Right ventricle myocardium inferior (tissue), 1 donor: ENCODE measurements at regions not wholly inside any gene's neighbourhood (a gene's known extent, or its start where the extent isn't known, plus 50 kb on each side); places are given as distances from the start of the nearest gene placed in this dataset.
A peak's percentile ranks its signal among the peaks of the same experiment; 100 is the strongest.

Experiments used
- ATAC-seq: fragments of 200-7000 bp; cut with Tn5 transposase; one replicate; pipeline ENCODE4 v1.9.1; 2020; ENCODE audit warnings: mild to moderate bottlenecking, moderate library complexity
- DNase-seq: peaks from one replicate; pipeline ENCODE4 v3.0.0; 2021; ENCODE audit errors: missing footprints
- intact Hi-C: fragments of 100-400 bp; cut with DNase I; formaldehyde crosslinking; loops from one replicate; pipeline ENCODE4 v1.11.0; 2022
- donor health status: DM: no; HTN: yes; CAD: no; lungs with severe emphysema.

- ATAC-seq: no peak
- intact Hi-C loops: no loop called here
These were observed 208.5 kb downstream of the SH3BP4 start for GRCh38 chr2:235160281-235160810.

GRCh38 chr2:235161565-235161964 is 209.7 kb downstream of the SH3BP4 start:
- no peak for ATAC-seq
- intact Hi-C loops: no loop called here

More at GRCh38 chr2:235160281-235160810, 208.5 kb downstream of the SH3BP4 start:
- no peak for DNase-seq

DNA sequence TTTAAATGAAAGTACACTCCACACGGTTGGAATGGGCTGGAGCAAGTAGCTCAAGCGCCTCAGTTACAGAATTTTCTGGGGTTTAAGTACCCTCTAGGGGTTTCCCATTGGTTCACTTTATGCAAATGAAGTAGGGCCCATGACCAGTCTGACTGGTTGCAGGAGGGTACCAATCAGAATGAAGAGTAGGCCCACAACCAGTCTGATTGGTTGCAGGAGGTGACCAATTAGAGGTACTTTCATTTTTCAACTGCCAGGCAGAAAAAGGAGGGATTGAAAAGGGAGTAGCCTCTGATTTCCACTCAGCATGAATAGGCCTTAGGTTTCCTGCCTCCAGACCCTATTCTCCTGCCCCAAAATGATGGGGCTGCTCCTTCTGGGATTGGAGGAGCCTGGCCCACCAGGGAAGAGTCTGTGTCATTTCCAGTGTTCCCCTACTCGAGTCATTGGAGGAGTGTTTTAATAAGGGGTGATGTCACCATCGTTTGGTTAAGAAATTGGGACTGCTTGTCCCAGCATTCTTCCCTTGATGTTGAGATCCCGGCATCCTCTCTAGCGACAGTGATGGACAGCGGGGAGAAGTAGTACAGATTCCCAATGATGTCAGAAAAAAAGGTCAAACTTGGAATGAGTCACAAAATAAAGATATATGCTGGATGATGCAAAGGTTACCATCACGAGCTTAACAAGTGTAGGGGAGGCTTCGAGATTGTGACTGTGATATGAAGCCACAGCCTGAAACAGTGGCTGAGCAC is 210.4 kb downstream of the SH3BP4 start:
- intact Hi-C loops: no loop called here
- ATAC-seq (no peak), DNase-seq (no peak)

More at GRCh38 chr2:235161565-235161964, 209.7 kb downstream of the SH3BP4 start:
- no peak for DNase-seq

DNA sequence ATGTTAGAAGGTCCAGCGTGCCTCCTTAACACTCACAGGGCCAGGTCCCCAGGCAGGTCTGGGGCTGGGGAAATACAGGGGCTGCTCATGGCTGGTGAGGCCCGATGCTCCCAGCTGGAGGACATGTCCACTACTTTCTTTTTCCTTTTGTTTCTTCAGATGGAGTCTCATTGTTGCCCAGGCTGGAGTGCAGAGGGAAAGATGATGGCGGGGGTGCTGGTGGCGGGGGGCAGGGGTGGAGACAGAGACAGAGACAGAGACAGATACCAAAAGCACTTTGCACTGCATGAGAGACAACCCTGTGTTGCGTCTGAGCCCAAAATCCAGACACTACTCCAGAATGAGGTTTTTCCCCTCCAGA is 211.0 kb downstream of the SH3BP4 start:
- DNase-seq (no peak), ATAC-seq (no peak)
- intact Hi-C loops: no loop called here

DNA sequence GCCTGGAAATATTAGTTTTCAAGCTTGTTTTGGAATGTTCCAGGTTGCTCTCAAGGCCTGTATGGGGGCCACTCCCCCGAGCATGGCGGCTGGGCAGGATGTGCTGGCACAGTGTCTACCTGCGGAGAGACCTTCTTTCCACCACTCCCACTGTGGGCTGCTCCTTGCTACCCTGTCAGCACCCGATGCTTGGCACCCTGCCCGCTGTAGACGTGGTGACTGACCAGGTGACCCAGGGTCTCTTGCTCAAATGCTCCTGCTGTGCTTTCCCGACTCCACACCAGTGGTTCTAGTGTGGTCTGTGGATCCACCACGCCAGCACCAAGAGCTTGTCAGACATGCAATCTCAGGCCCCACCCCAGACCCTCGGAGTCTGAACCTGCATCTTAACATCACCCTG is 213.3 kb downstream of the SH3BP4 start:
- ATAC-seq: no peak
- no peak for DNase-seq

GRCh38 chr2:235165631-235166030 is 213.8 kb downstream of the SH3BP4 start:
- ATAC-seq (no peak), DNase-seq (no peak)
- intact Hi-C loops: no loop called here

More for the DNA sequence above, 213.3 kb downstream of the SH3BP4 start:
- intact Hi-C loops: no loop called here

DNA sequence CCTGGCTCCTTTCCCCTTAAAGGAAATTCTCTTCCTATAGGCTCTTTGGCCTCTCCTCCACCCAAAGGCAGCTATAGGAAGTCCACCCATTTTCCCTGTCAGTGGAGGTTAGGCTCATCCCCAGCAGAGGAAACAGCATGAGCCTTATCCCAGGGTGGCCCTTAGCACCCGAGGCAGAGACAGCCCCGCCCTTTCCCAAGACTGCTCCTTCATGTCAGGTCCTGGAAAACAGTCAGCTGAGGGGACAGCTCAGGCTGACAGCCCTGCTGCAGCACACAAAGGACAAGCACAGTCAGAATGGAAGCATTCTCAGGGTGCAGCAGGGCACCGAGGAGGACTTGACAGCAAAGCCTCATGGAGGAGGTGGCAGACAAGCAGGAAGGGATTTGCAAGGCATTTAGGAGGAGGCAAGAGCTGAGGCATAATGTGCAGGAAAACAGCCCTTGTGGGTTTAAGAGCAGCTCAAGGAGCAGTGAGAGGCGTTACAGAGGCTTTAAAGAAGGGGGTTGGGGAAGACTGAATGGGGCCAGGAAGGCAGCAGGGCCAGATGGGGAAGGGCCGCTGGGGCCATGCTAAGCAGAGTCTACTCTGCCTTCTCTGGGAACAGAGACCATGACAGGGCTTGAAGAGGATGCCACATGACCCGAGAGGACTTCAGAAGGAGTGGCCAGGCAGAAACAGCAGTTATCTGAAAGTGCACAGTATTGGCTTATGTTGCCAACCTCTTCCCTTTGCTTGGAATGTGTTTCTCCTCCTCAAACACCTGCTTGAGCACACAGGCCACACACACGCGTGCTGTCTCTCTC is 216.6 kb downstream of the SH3BP4 start:
- DNase-seq: no peak
- ATAC-seq: no peak
- intact Hi-C loops: no loop called here

DNA sequence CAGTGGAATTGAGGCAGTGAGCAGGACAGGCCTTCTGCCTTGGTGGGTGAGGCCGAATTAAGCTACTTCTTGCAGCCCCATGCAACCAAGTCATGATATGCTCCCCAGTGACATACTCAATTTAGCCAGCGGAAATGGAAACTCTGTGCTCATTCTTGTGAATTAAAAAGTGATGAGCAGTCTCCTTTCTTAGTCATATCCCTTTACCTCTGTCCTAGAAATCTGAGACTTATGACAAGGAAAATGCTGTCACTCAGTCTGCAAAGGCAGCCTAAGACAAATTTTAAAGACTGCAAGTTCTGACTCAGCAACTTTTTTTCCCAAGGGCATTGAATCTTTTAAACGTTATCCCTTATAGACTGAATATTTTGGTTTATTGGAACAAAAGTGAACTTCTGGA is 218.2 kb downstream of the SH3BP4 start:
- intact Hi-C loops: no loop called here
- DNase-seq (no peak), ATAC-seq (no peak)

GRCh38 chr2:235170536-235171521 is 219.0 kb downstream of the SH3BP4 start:
- intact Hi-C loops: no loop called here
- DNase-seq (no peak), ATAC-seq (peak; percentile 52)

DNA sequence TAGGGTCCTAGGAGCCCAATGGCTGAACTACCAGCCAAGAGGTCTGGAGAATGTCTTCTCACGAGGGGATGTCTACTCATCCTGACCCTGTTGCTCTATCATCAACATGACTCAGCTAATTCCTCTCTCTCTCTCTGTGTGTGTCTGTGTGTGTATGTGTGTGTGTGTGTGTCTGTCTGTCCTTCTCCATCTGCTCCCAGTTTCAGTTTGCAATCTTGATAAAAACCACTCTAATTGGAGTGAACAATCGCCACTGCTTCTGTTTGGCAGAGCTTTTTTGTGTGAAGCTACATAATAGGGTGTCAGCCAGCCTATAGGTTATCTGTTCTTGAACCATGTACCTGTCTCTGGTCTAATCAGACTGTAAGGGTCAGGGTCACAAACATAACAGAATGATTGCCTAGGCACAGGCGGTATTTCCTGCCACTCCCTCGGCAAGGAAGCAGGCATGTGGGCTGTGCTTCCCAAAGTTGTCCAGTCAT is 219.8 kb downstream of the SH3BP4 start:
- no peak for DNase-seq
- intact Hi-C loops: no loop called here
- ATAC-seq: no peak

DNA sequence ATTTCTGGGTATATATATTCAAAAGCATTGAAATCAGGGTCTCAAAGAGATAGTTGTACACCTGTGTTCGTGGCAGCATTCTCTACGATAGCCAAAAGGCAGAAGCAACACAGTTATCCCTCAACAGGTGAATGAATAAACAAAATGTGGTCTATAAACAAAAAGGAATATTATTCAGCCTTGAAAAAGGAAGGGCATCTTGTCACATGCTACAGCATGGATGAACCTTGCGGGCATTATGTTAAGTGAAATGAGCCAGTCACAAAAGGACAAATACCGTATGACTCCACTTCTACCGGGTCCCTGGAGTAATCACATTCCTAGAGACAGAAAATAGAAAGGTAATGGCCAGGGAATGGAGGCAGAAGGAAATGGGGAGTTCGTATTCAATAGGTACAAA is 228.8 kb downstream of the SH3BP4 start:
- intact Hi-C loops: no loop called here
- no peak for ATAC-seq
- no peak for DNase-seq

GRCh38 chr2:235183786-235184185 is 232.0 kb downstream of the SH3BP4 start:
- ATAC-seq: no peak
- DNase-seq: no peak
- intact Hi-C loops: no loop called here

- intact Hi-C loops: no loop called here
- ATAC-seq: no peak
These were observed 236.0 kb downstream of the SH3BP4 start for GRCh38 chr2:235187806-235188205.

GRCh38 chr2:235191486-235191885 is 239.7 kb downstream of the SH3BP4 start:
- intact Hi-C loops: no loop called here
- ATAC-seq (no peak), DNase-seq (no peak)

More at GRCh38 chr2:235187806-235188205, 236.0 kb downstream of the SH3BP4 start:
- DNase-seq: no peak

DNA sequence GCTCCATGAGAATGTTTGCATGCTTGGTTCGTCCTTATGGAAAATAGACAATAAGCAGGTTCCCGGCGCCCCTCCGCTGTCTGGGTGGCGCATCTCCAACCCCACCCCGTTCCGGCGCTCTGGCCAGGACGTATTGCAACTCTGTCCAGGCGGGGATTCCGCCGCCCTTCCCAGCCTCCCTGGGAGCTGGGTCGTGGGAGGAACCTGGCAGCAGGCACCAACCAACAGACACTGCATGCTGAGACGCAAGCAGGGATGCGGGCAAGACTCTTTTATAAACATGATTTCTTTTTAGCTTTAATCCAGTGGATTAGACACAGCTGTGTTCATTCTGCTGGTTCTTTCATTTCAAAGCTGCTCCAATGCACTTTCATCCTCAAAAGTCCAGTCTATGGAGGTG is 240.2 kb downstream of the SH3BP4 start:
- ATAC-seq (peak; percentile 65), DNase-seq (no peak)
- intact Hi-C loops: no loop called here

GRCh38 chr2:235194351-235194750 is 242.5 kb downstream of the SH3BP4 start:
- DNase-seq (no peak), ATAC-seq (no peak)
- intact Hi-C loops: no loop called here

GRCh38 chr2:235194836-235195235 is 243.0 kb downstream of the SH3BP4 start:
- DNase-seq (no peak), ATAC-seq (no peak)
- intact Hi-C loops: no loop called here

- intact Hi-C loops: no loop called here
- DNase-seq (no peak), ATAC-seq (no peak)
These were observed 244.1 kb downstream of the SH3BP4 start for GRCh38 chr2:235195921-235196320.

GRCh38 chr2:235199128-235199527 is 247.3 kb downstream of the SH3BP4 start:
- ATAC-seq (no peak), DNase-seq (no peak)

More at GRCh38 chr2:235199128-235199527, 247.3 kb downstream of the SH3BP4 start:
- intact Hi-C loops: no loop called here
